Upper lobe of left lung (tissue), 6 donors: ENCODE measurements at regions not wholly inside any gene's neighbourhood (a gene's known extent, or its start where the extent isn't known, plus 50 kb on each side); places are given as distances from the start of the nearest gene placed in this dataset.
A peak's percentile ranks its signal among the peaks of the same experiment; 100 is the strongest.

Source experiments
- ATAC-seq, 2 donors: fragments of 200-7000 bp; cut with Tn5 transposase; one replicate each; pipeline ENCODE4 v1.9.1; 2022; ENCODE audit warnings: mild to moderate bottlenecking in 2 of 2, moderate library complexity in 2 of 2; ENCODE audit not compliant: low FRiP score in 2 of 2
- DNase-seq, 2 donors: peaks; one replicate each; pipeline ENCODE4 v3.0.0-alpha.2; 2019 to 2020
- H3K27ac ChIP-seq, 4 donors: fragments of 200-600 bp; sonication (generic); one replicate each; pipeline ENCODE4 v1.5.1; 2016 to 2019
- H3K27me3 ChIP-seq, 4 donors: fragments of 200-600 bp; sonication (generic); one replicate each; pipeline ENCODE4 v1.5.1; 2017 to 2019
- H3K36me3 ChIP-seq, 4 donors: fragments of 200-600 bp; sonication (generic); one replicate each; pipeline ENCODE4 v1.5.1; 2016 to 2019
- H3K4me1 ChIP-seq, 4 donors: fragments of 200-600 bp; sonication (generic); one replicate each; pipeline ENCODE4 v1.5.1; 2018 to 2019
- H3K4me3 ChIP-seq, 4 donors: fragments of 200-600 bp; sonication (generic); one replicate each; pipeline ENCODE4 v1.5.1; 2017 to 2019; ENCODE audit warnings: mild to moderate bottlenecking in 2 of 4, moderate library complexity in 1 of 4
- H3K9me3 ChIP-seq, 4 donors: fragments of 200-600 bp; sonication (generic); one replicate each; pipeline ENCODE4 v1.5.1; 2018 to 2019
- EP300 ChIP-seq, 4 donors: sonication (generic); formaldehyde crosslinking; IDR thresholded peaks; one replicate each; pipeline ENCODE4 v1.5.1; 2017; ENCODE audit warnings: antibody characterized with exemption in 4 of 4, control low read depth in 2 of 4
- POLR2A ChIP-seq, 4 donors: fragments of 450-650 bp; IDR thresholded peaks; one replicate each; pipeline ENCODE4 v1.5.1; 2016 to 2017; ENCODE audit warnings: antibody characterized with exemption in 4 of 4, mild to moderate bottlenecking in 2 of 4
- POLR2AphosphoS5 ChIP-seq, 2 donors: sonication (generic); formaldehyde crosslinking; IDR thresholded peaks; one replicate each; pipeline ENCODE4 v1.5.1; 2017; ENCODE audit warnings: antibody characterized with exemption in 2 of 2
- WGBS, 2 donors: methylation state at CpG; one replicate each; pipeline ENCODE4 v1.1.5; 2017 to 2018; 5-methylcytosine and 5-hydroxymethylcytosine counted together
- small RNA-seq, 4 donors: library from RNA; depleted of rRNA; stranded (forward); fragments of <200 nt; gene quantifications; one replicate each; pipeline ENCODE3, GENCODE V24; 2016
- TF ChIP-seq, protein P1 (sequence below), 6 experiments: fragments of 450-650 bp in 4 of 6; fragments of 200-600 bp in 2 of 6; sonication (generic) in 2 of 6; IDR thresholded peaks; one replicate each; pipeline ENCODE4 v1.5.1; 2016 to 2019; ENCODE audit warnings: antibody characterized with exemption in 6 of 6
- donor health status: DM: no; HTN: no; CAD: no; lungs with moderate emphysema.
- donor health status: DM: no; HTN: yes; CAD: no; lungs with severe emphysema.

DNA sequence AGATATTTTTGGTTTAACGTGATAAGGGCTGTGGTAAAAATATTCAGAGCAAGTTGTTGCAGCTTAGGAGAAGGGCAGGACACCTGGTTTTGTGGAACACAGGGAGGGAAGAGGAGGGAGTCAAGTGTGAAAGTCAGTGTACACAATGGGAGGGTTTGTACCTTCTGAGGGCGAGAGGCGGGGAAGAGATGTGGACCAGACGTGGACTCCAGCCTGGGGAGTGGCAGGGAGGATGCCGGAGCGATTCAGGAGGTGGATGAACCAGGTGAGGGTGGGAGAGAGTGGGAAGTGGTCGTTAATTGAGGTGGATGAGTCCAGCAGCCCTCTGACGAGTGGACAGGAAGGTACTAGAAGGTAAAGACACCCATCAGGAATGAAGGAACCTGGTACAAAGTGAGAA lies 52.2 kb upstream of the IRF2BP2 start:
- H3K27ac ChIP-seq: no peak overlapping the region
- H3K27me3 ChIP-seq: no peaks in the 10 kb centered on the region
- 81 to 84% methylated on average over 8 of the region's 8 CpGs for WGBS, 2 donors
- no peaks in the 10 kb centered on the region for H3K9me3 ChIP-seq
- peaks cover 8 to 14% (median 10%) of the 10 kb centered on the region in 4 donors for H3K4me1 ChIP-seq
- DNase-seq (no peak), ATAC-seq (no peak)
- no peak for TF ChIP-seq POLR2A (IDR thresholded peaks at IDR 0.05)
- TF ChIP-seq POLR2AphosphoS5 (IDR thresholded peaks at IDR 0.05): no peak
- TF ChIP-seq EP300 (IDR thresholded peaks at IDR 0.05): no peak
- TF ChIP-seq, protein P1, sequence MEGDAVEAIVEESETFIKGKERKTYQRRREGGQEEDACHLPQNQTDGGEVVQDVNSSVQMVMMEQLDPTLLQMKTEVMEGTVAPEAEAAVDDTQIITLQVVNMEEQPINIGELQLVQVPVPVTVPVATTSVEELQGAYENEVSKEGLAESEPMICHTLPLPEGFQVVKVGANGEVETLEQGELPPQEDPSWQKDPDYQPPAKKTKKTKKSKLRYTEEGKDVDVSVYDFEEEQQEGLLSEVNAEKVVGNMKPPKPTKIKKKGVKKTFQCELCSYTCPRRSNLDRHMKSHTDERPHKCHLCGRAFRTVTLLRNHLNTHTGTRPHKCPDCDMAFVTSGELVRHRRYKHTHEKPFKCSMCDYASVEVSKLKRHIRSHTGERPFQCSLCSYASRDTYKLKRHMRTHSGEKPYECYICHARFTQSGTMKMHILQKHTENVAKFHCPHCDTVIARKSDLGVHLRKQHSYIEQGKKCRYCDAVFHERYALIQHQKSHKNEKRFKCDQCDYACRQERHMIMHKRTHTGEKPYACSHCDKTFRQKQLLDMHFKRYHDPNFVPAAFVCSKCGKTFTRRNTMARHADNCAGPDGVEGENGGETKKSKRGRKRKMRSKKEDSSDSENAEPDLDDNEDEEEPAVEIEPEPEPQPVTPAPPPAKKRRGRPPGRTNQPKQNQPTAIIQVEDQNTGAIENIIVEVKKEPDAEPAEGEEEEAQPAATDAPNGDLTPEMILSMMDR (IDR thresholded peaks at IDR 0.05): no peak
- H3K36me3 ChIP-seq: no peaks in the 10 kb centered on the region
- H3K4me3 ChIP-seq: no peak overlapping the region

DNA sequence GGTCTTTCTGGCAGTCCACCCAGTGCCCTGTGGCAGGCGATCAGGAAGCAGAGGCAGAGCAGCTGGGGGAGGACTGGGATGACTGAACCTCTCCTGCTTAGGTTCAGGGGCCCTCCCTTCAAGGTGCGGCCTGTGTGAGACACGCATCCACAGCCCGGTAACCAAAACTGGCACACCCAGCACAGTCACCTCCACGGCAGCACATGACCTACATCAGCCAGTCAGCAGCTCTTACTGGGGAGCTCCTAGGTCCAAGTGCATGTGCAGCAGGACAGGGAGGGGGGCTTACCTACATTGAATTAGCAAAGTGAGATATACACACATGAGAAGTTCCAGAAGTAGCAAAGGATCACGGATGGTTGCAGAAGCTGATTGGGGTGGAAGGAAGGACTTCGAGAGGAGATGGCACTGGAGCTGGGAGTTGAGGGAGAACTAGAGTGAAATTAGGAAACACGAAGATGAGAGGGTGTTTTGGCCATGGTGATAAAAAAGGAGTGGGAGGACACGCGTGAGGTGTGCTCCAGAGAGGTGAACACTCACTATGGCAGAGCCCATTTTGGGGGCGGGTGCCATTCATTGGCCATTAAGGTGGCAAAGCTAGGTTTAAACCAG lies 51.4 kb upstream of the IRF2BP2 start:
- Histone ChIP-seq H3K4me3 (no peak overlapping the region), H3K9me3 (no peaks in the 10 kb centered on the region), H3K27ac (peak overlapping the region in 1 of 4 donors; percentile 10), H3K27me3 (no peaks in the 10 kb centered on the region), H3K36me3 (no peaks in the 10 kb centered on the region), H3K4me1 (peaks cover 12 to 18% (median 16%) of the 10 kb centered on the region in 4 donors)
- WGBS, 2 donors: 74 to 89% methylated on average over 10 to 11 of the region's 11 CpGs
- DNase-seq: peak in 1 of 2 donors; percentile 52
- ATAC-seq: no peak
- no peak for TF ChIP-seq POLR2AphosphoS5 (IDR thresholded peaks at IDR 0.05)
- TF ChIP-seq POLR2A (IDR thresholded peaks at IDR 0.05): no peak
- TF ChIP-seq, protein P1 (IDR thresholded peaks at IDR 0.05): no peak
- no peak for TF ChIP-seq EP300 (IDR thresholded peaks at IDR 0.05)

DNA sequence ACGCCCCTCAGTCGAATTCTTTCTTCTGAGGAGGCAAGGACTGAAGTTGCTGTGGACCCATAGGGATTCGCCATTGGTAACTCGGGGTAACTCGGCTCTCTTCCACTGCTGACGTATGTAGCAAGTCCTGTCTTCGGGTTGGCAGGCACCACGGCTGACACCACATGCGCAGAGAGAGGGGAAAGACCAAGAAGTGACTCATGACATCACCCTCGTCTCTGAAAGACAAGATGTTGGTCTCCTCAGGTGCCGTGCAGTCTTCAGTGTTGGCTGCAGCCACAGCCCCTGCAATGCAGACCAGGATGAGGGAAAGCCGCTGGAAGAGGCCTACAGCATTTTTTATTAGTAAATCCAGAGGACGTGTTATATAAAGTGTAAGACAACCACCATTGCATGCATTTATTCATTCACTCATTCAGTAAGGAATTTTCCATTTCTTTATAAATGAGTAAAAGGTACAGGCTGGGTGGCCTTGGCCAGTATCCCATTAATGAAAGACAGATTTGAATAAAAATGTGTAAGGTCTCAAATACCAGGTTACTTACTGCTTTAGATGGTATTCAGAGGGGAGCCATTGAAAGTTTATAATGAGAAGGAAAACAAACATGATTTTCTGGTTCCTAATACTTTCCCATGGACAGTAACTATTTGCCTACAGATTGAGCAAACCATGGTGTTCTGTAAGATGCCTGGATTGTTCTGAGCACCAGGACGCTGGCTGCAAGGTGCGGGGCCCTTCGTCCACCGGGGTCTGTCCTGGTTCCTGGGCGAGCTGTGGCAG lies 50.7 kb upstream of the IRF2BP2 start:
- 88 to 94% methylated on average over 18 of the region's 18 CpGs for WGBS, 2 donors
- Histone ChIP-seq H3K4me1 (peaks cover 12 to 18% (median 17%) of the 10 kb centered on the region in 4 donors), H3K9me3 (no peaks in the 10 kb centered on the region), H3K36me3 (no peaks in the 10 kb centered on the region), H3K27me3 (no peaks in the 10 kb centered on the region), H3K27ac (peak overlapping the region in 1 of 4 donors; percentile 10), H3K4me3 (no peak overlapping the region)
- no peak for ATAC-seq
- TF ChIP-seq POLR2AphosphoS5 (IDR thresholded peaks at IDR 0.05): no peak
- TF ChIP-seq POLR2A (IDR thresholded peaks at IDR 0.05): no peak
- TF ChIP-seq, protein P1 (IDR thresholded peaks at IDR 0.05): no peak
- no peak for TF ChIP-seq EP300 (IDR thresholded peaks at IDR 0.05)
- DNase-seq: no peak

Small RNA genes lying in the stretch of these regions (small RNA-seq; reads per million reads assigned to genes)
- gene RNY4P16: 0 reads per million in 4 donors
